ENCODE measurements at regions not wholly inside any gene's neighbourhood (a gene's known extent, or its start where the extent isn't known, plus 50 kb on each side); places are given as distances from the start of the nearest gene placed in this dataset.

- TF ChIP-seq ZNF274 (IDR thresholded peaks at IDR 0.05; ENCODE audit: low read depth, low read length) (no peak), SUZ12 (IDR thresholded peaks at IDR 0.05; ENCODE audit: extremely low read depth, insufficient read depth, insufficient read length) (no peak), YY1 (IDR thresholded peaks at IDR 0.05; ENCODE audit: insufficient read depth, insufficient read length) (no peak)
Measured at GRCh38 chr3:16824081-16824696, 60.6 kb upstream of the PLCL2 start.

Data from NT2/D1 (cell line).